Neural crest cell (in vitro differentiated cells): ENCODE measurements at regions not wholly inside any gene's neighbourhood (a gene's known extent, or its start where the extent isn't known, plus 50 kb on each side); places are given as distances from the start of the nearest gene placed in this dataset.

Experiments used
- DNase-seq: peaks from one replicate; pipeline ENCODE4 v3.0.0; 2021; ENCODE audit warnings: low read depth, mixed read lengths, low spot score
- H3K27ac Mint-ChIP-seq: one replicate; pipeline ENCODE4 v1.8.0; 2021; ENCODE audit warnings: mild to moderate bottlenecking, mixed read lengths; ENCODE audit not compliant: unreplicated experiment
- H3K27me3 Mint-ChIP-seq: 2 replicates; pipeline ENCODE4 v1.8.0; 2021; ENCODE audit warnings: low read depth, mild to moderate bottlenecking, mixed read lengths
- H3K36me3 Mint-ChIP-seq: 2 replicates; pipeline ENCODE4 v1.8.0; 2021; ENCODE audit warnings: low read depth, mild to moderate bottlenecking, mixed read lengths
- H3K4me1 Mint-ChIP-seq: 2 replicates; pipeline ENCODE4 v1.8.0; 2021; ENCODE audit warnings: mixed read lengths
- H3K4me3 Mint-ChIP-seq: one replicate; pipeline ENCODE4 v1.8.0; 2021; ENCODE audit warnings: mild to moderate bottlenecking, mixed read lengths
- H3K9me3 Mint-ChIP-seq: 2 replicates; pipeline ENCODE4 v1.8.0; 2021; ENCODE audit warnings: mixed read lengths
- CTCF ChIP-seq: fragments of 200-600 bp; sonication (generic); conservative IDR thresholded peaks from 2 replicates; pipeline ENCODE4 v1.5.0; 2021; ENCODE audit warnings: antibody characterized with exemption, mild to moderate bottlenecking

GRCh38 chr4:34814266-34814665 lies 1430.0 kb downstream of the ARAP2 start:
- Mint-ChIP-seq H3K27ac (no peak overlapping the region), H3K27me3 (no peaks in the 10 kb centered on the region), H3K9me3 (no peaks in the 10 kb centered on the region), H3K4me3 (no peak overlapping the region), H3K4me1 (no peaks in the 10 kb centered on the region), H3K36me3 (no peaks in the 10 kb centered on the region)
- no peak for DNase-seq
- no peak for TF ChIP-seq CTCF

- no peaks in the 10 kb centered on the region for H3K27me3 Mint-ChIP-seq
- no peak overlapping the region for H3K27ac Mint-ChIP-seq
- no peaks in the 10 kb centered on the region for H3K36me3 Mint-ChIP-seq
- no peak for TF ChIP-seq CTCF
- no peaks in the 10 kb centered on the region for H3K4me1 Mint-ChIP-seq
- no peak overlapping the region for H3K4me3 Mint-ChIP-seq
- H3K9me3 Mint-ChIP-seq: peaks cover 4% of the 10 kb centered on the region
- no peak for DNase-seq
These were observed 1419.8 kb downstream of the ARAP2 start for GRCh38 chr4:34824515-34824914.

GRCh38 chr4:34826660-34827059 lies 1417.7 kb downstream of the ARAP2 start:
- H3K4me3 Mint-ChIP-seq: no peak overlapping the region
- no peak for TF ChIP-seq CTCF
- H3K9me3 Mint-ChIP-seq: peaks cover 4% of the 10 kb centered on the region
- no peaks in the 10 kb centered on the region for H3K27me3 Mint-ChIP-seq
- no peak for DNase-seq
- no peaks in the 10 kb centered on the region for H3K4me1 Mint-ChIP-seq
- no peaks in the 10 kb centered on the region for H3K36me3 Mint-ChIP-seq
- no peak overlapping the region for H3K27ac Mint-ChIP-seq

- no peak overlapping the region for H3K27ac Mint-ChIP-seq
- H3K4me1 Mint-ChIP-seq: no peaks in the 10 kb centered on the region
These were observed 1398.4 kb downstream of the ARAP2 start for GRCh38 chr4:34845926-34846325.

GRCh38 chr4:34850421-34850820 lies 1393.9 kb downstream of the ARAP2 start:
- no peak overlapping the region for H3K27ac Mint-ChIP-seq
- no peaks in the 10 kb centered on the region for H3K9me3 Mint-ChIP-seq

More at GRCh38 chr4:34845926-34846325, 1398.4 kb downstream of the ARAP2 start:
- Mint-ChIP-seq H3K36me3 (no peaks in the 10 kb centered on the region), H3K9me3 (no peaks in the 10 kb centered on the region), H3K27me3 (no peaks in the 10 kb centered on the region), H3K4me3 (no peak overlapping the region)
- no peak for TF ChIP-seq CTCF
- no peak for DNase-seq

More at GRCh38 chr4:34850421-34850820, 1393.9 kb downstream of the ARAP2 start:
- Mint-ChIP-seq H3K36me3 (no peaks in the 10 kb centered on the region), H3K4me1 (no peaks in the 10 kb centered on the region), H3K27me3 (no peaks in the 10 kb centered on the region), H3K4me3 (no peak overlapping the region)
- no peak for TF ChIP-seq CTCF
- no peak for DNase-seq
